Thyroid gland (tissue), 4 donors: ENCODE measurements at regions not wholly inside any gene's neighbourhood (a gene's known extent, or its start where the extent isn't known, plus 50 kb on each side); places are given as distances from the start of the nearest gene placed in this dataset.

Experiments
- POLR2A ChIP-seq, 2 donors: fragments of 450-650 bp; IDR thresholded peaks; one replicate each; pipeline ENCODE4 v1.6.1; 2017; ENCODE audit warnings: antibody characterized with exemption in 2 of 2, mild to moderate bottlenecking in 2 of 2, moderate library complexity in 1 of 2
- TF ChIP-seq, protein P1 (sequence below), 6 experiments: fragments of 200-600 bp in 3 of 6; fragments of 450-650 bp in 3 of 6; sonication (generic) in 3 of 6; IDR thresholded peaks; one replicate each; pipeline ENCODE4 v1.5.1; 2016 to 2019; ENCODE audit warnings: antibody characterized with exemption in 6 of 6, mild to moderate bottlenecking in 2 of 6, inconsistent platforms in 1 of 6, moderate library complexity in 1 of 6

GRCh38 chr13:40486518-40487163 lies 179.8 kb downstream of the FOXO1 start:
- TF ChIP-seq, protein P1, sequence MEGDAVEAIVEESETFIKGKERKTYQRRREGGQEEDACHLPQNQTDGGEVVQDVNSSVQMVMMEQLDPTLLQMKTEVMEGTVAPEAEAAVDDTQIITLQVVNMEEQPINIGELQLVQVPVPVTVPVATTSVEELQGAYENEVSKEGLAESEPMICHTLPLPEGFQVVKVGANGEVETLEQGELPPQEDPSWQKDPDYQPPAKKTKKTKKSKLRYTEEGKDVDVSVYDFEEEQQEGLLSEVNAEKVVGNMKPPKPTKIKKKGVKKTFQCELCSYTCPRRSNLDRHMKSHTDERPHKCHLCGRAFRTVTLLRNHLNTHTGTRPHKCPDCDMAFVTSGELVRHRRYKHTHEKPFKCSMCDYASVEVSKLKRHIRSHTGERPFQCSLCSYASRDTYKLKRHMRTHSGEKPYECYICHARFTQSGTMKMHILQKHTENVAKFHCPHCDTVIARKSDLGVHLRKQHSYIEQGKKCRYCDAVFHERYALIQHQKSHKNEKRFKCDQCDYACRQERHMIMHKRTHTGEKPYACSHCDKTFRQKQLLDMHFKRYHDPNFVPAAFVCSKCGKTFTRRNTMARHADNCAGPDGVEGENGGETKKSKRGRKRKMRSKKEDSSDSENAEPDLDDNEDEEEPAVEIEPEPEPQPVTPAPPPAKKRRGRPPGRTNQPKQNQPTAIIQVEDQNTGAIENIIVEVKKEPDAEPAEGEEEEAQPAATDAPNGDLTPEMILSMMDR (IDR thresholded peaks at IDR 0.05) = no peak
- TF ChIP-seq POLR2A (IDR thresholded peaks at IDR 0.05) = no peak
